Fibroblast of lung (primary cell): ENCODE measurements at regions not wholly inside any gene's neighbourhood (a gene's known extent, or its start where the extent isn't known, plus 50 kb on each side); places are given as distances from the start of the nearest gene placed in this dataset.

Source experiments
- DNase-seq, 2 donors: peaks; one replicate each; pipeline versions ENCODE4 v3.0.0 to v3.0.0-alpha.2; 2010; ENCODE audit warnings: low read depth in 2 of 2
- H2AFZ ChIP-seq: 2 replicates; pipeline ENCODE4 v1.5.1; 2012; ENCODE audit warnings: low read length, control low read depth, inconsistent platforms
- H3K27ac ChIP-seq: 2 replicates; pipeline ENCODE4 v1.5.1; 2011; ENCODE audit warnings: low read length, control low read depth; ENCODE audit not compliant: insufficient read depth
- H3K27me3 ChIP-seq: 2 replicates; pipeline ENCODE4 v1.5.1; 2011; ENCODE audit warnings: mild to moderate bottlenecking, low read length; ENCODE audit not compliant: control insufficient read depth, insufficient read depth
- H3K36me3 ChIP-seq: 2 replicates; pipeline ENCODE4 v1.5.1; 2011; ENCODE audit warnings: low read length; ENCODE audit not compliant: control insufficient read depth, insufficient read depth
- H3K4me1 ChIP-seq: 2 replicates; pipeline ENCODE4 v1.5.1; 2011; ENCODE audit warnings: low read length; ENCODE audit not compliant: control insufficient read depth, insufficient read depth; ENCODE audit errors: extremely low read depth
- H3K4me2 ChIP-seq: 2 replicates; pipeline ENCODE4 v1.5.1; 2011; ENCODE audit warnings: low read length, control low read depth; ENCODE audit not compliant: insufficient read depth; ENCODE audit errors: extremely low read depth
- H3K4me3 ChIP-seq, 4 experiments: fragments of 200-600 bp in 1 of 4; sonication (generic) in 1 of 4; replicated peaks in 1 of 4; 2 replicates each; pipeline ENCODE4 v1.5.1; 2011 to 2016; ENCODE audit warnings: low read length in 4 of 4, low read depth in 3 of 4, mild to moderate bottlenecking in 3 of 4, control low read depth in 2 of 4, inconsistent platforms in 1 of 4, mixed read lengths in 1 of 4; ENCODE audit not compliant: insufficient read depth in 1 of 4; ENCODE audit errors: control extremely low read depth in 1 of 4
- H3K79me2 ChIP-seq: 2 replicates; pipeline ENCODE4 v1.5.1; 2012; ENCODE audit warnings: mild to moderate bottlenecking, low read length, inconsistent platforms; ENCODE audit not compliant: control insufficient read depth, insufficient read depth
- H3K9ac ChIP-seq: 2 replicates; pipeline ENCODE4 v1.5.1; 2011; ENCODE audit warnings: mild to moderate bottlenecking, low read length, control low read depth; ENCODE audit not compliant: insufficient read depth
- H3K9me3 ChIP-seq: 2 replicates; pipeline ENCODE4 v1.5.1; 2012; ENCODE audit warnings: low read depth, low read length; ENCODE audit not compliant: control insufficient read depth, insufficient read depth
- H4K20me1 ChIP-seq: 2 replicates; pipeline ENCODE4 v1.5.1; 2011; ENCODE audit warnings: low read length; ENCODE audit not compliant: control insufficient read depth, insufficient read depth; ENCODE audit errors: extremely low read depth
- CTCF ChIP-seq, 2 donors: IDR thresholded peaks in 1 of 2; conservative IDR thresholded peaks in 1 of 2; 1 replicate in 1 of 2; 2 replicates in 1 of 2; pipeline ENCODE4 v1.5.1; 2011 to 2012; ENCODE audit warnings: low read length in 2 of 2, control low read depth in 1 of 2, inconsistent platforms in 1 of 2, low read depth in 1 of 2, mild to moderate bottlenecking in 1 of 2
- EZH2 ChIP-seq: IDR thresholded peaks from 2 replicates; pipeline ENCODE4 v1.5.1; 2012; ENCODE audit warnings: low read length, control low read depth, mild to moderate bottlenecking; ENCODE audit errors: missing control alignments

GRCh38 chr19:30152510-30153291, 210.7 kb downstream of the URI1 start:
- TF ChIP-seq EZH2: no peak
- no peak for TF ChIP-seq CTCF (conservative IDR thresholded peaks at IDR 0.05 in 1 of 2, IDR thresholded peaks at IDR 0.05 in 1 of 2; ENCODE audit: low read depth in 1 of 2, low read length in 2 of 2)
- Histone ChIP-seq H4K20me1 (no peaks in the 10 kb centered on the region), H3K4me1 (no peaks in the 10 kb centered on the region), H3K9me3 (no peaks in the 10 kb centered on the region), H3K4me3 (no peak overlapping the region), H3K36me3 (no peaks in the 10 kb centered on the region), H3K27ac (no peak overlapping the region), H3K9ac (no peak overlapping the region), H3K27me3 (no peaks in the 10 kb centered on the region), H2AFZ (no peak overlapping the region), H3K4me2 (no peak overlapping the region), H3K79me2 (no peaks in the 10 kb centered on the region)
- DNase-seq: no peak

GRCh38 chr19:30153326-30154210, 211.5 kb downstream of the URI1 start:
- Histone ChIP-seq H3K9me3 (no peaks in the 10 kb centered on the region), H3K27me3 (no peaks in the 10 kb centered on the region), H3K4me3 (no peak overlapping the region), H3K9ac (no peak overlapping the region), H4K20me1 (no peaks in the 10 kb centered on the region), H3K79me2 (no peaks in the 10 kb centered on the region), H3K4me1 (no peaks in the 10 kb centered on the region), H3K27ac (no peak overlapping the region), H2AFZ (no peak overlapping the region), H3K4me2 (no peak overlapping the region), H3K36me3 (no peaks in the 10 kb centered on the region)
- DNase-seq: no peak
- TF ChIP-seq CTCF (conservative IDR thresholded peaks at IDR 0.05 in 1 of 2, IDR thresholded peaks at IDR 0.05 in 1 of 2; ENCODE audit: low read depth in 1 of 2, low read length in 2 of 2) (no peak), EZH2 (no peak)

- Histone ChIP-seq H3K4me2 (no peak overlapping the region), H3K36me3 (no peaks in the 10 kb centered on the region), H4K20me1 (no peaks in the 10 kb centered on the region), H3K4me3 (no peak overlapping the region), H3K4me1 (no peaks in the 10 kb centered on the region), H3K79me2 (no peaks in the 10 kb centered on the region), H3K9ac (no peak overlapping the region), H2AFZ (no peak overlapping the region), H3K27ac (no peak overlapping the region), H3K9me3 (no peaks in the 10 kb centered on the region), H3K27me3 (no peaks in the 10 kb centered on the region)
- TF ChIP-seq CTCF (conservative IDR thresholded peaks at IDR 0.05 in 1 of 2, IDR thresholded peaks at IDR 0.05 in 1 of 2; ENCODE audit: low read depth in 1 of 2, low read length in 2 of 2) (no peak), EZH2 (no peak)
- DNase-seq: no peak
Measured at GRCh38 chr19:30154410-30154809, 212.4 kb downstream of the URI1 start.
